ENCODE measurements at regions not wholly inside any gene's neighbourhood (a gene's known extent, or its start where the extent isn't known, plus 50 kb on each side); places are given as distances from the start of the nearest gene placed in this dataset.

DNA sequence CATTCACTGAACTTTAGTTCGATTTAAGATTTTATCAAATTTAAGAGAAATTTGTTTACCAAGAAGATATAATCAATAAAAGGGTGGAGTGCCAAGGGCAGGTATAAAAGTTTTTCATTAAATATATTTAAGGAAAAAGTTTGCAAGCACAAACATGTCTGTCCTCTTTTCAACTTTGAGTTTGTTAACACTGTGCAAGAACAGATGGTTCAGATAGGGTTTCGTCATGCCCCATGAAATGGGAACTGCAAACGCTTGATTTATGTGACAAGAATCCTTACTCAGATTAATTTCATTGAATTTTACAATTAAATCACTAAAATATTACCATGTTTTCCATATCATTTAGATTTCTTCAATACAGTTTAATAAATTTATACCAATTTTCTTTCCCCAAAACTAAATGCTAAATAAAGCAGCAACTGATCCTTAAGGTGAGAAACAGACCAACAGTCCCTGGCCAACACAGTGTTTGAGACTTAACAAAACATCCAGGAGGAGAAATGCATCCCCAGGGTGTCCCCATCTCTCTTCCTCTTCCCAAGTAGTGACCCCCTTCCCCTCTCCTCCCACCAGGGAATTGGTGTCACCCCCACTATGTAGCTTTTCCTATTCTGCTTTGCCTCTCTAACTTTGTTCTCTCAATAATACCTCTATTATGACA, 292.9 kb downstream of the LTN1 start (continued):
- no peak for TF ChIP-seq CHCHD3 (CRISPR knock-in tag; IDR thresholded peaks at IDR 0.05)
- no peak for TF ChIP-seq TOE1 (IDR thresholded peaks at IDR 0.05; ENCODE audit: borderline replicate concordance)
- TF ChIP-seq TOE1 (CRISPR knock-in tag; IDR thresholded peaks at IDR 0.05; ENCODE audit: borderline replicate concordance, low read depth), result no peak
- TF ChIP-seq, protein P1, sequence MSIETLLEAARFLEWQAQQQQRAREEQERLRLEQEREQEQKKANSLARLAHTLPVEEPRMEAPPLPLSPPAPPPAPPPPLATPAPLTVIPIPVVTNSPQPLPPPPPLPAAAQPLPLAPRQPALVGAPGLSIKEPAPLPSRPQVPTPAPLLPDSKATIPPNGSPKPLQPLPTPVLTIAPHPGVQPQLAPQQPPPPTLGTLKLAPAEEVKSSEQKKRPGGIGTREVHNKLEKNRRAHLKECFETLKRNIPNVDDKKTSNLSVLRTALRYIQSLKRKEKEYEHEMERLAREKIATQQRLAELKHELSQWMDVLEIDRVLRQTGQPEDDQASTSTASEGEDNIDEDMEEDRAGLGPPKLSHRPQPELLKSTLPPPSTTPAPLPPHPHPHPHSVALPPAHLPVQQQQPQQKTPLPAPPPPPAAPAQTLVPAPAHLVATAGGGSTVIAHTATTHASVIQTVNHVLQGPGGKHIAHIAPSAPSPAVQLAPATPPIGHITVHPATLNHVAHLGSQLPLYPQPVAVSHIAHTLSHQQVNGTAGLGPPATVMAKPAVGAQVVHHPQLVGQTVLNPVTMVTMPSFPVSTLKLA (conservative IDR thresholded peaks at IDR 0.05), result no peak
- TF ChIP-seq EGR1 (conservative IDR thresholded peaks at IDR 0.05), result no peak
- no peak for TF ChIP-seq ZBTB7A (IDR thresholded peaks at IDR 0.05; ENCODE audit: borderline replicate concordance, control insufficient read depth, low read depth, low read length)

DNA sequence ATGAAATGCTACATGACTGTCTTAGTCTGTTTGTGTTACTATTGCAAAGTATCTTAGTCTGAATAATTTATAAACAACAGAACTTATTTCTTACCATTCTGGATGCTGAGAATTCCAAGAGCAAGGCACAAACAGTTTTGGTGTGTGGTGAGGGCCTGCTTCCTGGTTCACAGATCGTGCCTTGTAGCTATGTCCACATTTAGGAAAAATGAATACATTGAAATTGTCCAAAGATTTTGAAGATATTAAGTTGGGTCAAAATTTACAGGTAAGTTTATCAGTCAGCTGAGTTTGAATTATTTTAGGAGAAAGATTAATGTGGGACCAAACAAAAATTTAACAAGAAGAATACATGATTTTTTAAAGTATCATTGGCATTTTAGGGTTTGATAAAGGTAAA, 293.5 kb downstream of the LTN1 start:
- BruUV-seq (replicated peaks), result no TSS peak
- Histone ChIP-seq H2AFZ (ENCODE audit: low read depth, low read length) (no peak overlapping the region), H3K9ac (ENCODE audit: insufficient read depth in 1 of 2, low read depth in 2 of 2, low read length in 2 of 2) (no peak overlapping the region), H3K27me3 (ENCODE audit: control insufficient read depth in 2 of 2, insufficient read depth in 2 of 2, low read length in 2 of 2) (no peaks in the 10 kb centered on the region), H3K9me3 (replicated peaks; ENCODE audit: control insufficient read depth, insufficient read depth, low read depth, low read length) (peaks cover 3% of the 10 kb centered on the region; the same call in 1 of the 2 replicates), H3K36me3 (ENCODE audit: control insufficient read depth, insufficient read depth, low read length) (no peaks in the 10 kb centered on the region), H3K4me3 (no peak overlapping the region), H3K79me2 (ENCODE audit: control insufficient read depth, insufficient read depth, low read length) (no peaks in the 10 kb centered on the region), H3K4me1 (replicated peaks in 1 of 2; ENCODE audit: control insufficient read depth in 2 of 2, insufficient read depth in 2 of 2, low read length in 2 of 2) (no peaks in the 10 kb centered on the region), H3K9me1 (ENCODE audit: control insufficient read depth, insufficient read depth, low read length) (no peaks in the 10 kb centered on the region), H4K20me1 (replicated peaks; ENCODE audit: control insufficient read depth, insufficient read depth, low read length) (no peaks in the 10 kb centered on the region), H3K4me2 (ENCODE audit: insufficient read depth, low read length) (no peak overlapping the region), H3K27ac (ENCODE audit: extremely low read depth, low read depth, low read length) (no peak overlapping the region)
- WGBS (ENCODE audit: insufficient coverage, low coverage, missing lambda C conversion rate), result 0% methylated on average over 1 of the region's 1 CpG
- FAIRE-seq (no peak), DNase-seq (ENCODE audit: extremely low read depth in 1 of 4, low spot score in 3 of 4) (no peak), ATAC-seq (no peak)
- ChIA-PET CTCF (ENCODE audit: low intra/inter-chr PET ratio) (no interaction called here), POLR2A (no interaction called here)
- in situ Hi-C loops (cut with MboI) (no loop called here), intact Hi-C loops (cut with micrococcal nuclease) (no loop called here)
- no peak for TF ChIP-seq MBD2 (IDR thresholded peaks at IDR 0.05; ENCODE audit: borderline replicate concordance, low read depth)
- TF ChIP-seq RNF2 (IDR thresholded peaks at IDR 0.05), result no peak
- no peak for TF ChIP-seq SNIP1 (IDR thresholded peaks at IDR 0.05; ENCODE audit: low read depth)
- TF ChIP-seq ZNF174 (CRISPR knock-in tag; IDR thresholded peaks at IDR 0.05), result no peak
- TF ChIP-seq, protein P2, sequence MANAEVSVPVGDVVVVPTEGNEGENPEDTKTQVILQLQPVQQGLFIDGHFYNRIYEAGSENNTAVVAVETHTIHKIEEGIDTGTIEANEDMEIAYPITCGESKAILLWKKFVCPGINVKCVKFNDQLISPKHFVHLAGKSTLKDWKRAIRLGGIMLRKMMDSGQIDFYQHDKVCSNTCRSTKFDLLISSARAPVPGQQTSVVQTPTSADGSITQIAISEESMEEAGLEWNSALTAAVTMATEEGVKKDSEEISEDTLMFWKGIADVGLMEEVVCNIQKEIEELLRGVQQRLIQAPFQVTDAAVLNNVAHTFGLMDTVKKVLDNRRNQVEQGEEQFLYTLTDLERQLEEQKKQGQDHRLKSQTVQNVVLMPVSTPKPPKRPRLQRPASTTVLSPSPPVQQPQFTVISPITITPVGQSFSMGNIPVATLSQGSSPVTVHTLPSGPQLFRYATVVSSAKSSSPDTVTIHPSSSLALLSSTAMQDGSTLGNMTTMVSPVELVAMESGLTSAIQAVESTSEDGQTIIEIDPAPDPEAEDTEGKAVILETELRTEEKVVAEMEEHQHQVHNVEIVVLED (CRISPR knock-in tag; IDR thresholded peaks at IDR 0.05), result no peak
- TF ChIP-seq FOXP1 (CRISPR knock-in tag; IDR thresholded peaks at IDR 0.05), result no peak
- TF ChIP-seq SNRNP70 (optimal IDR thresholded peaks at IDR 0.05; ENCODE audit: low read depth, low read length), result no peak
- TF ChIP-seq ZSCAN29 (IDR thresholded peaks at IDR 0.05), result no peak
- no peak for TF ChIP-seq RFX1 (IDR thresholded peaks at IDR 0.05)
- TF ChIP-seq, protein P3, sequence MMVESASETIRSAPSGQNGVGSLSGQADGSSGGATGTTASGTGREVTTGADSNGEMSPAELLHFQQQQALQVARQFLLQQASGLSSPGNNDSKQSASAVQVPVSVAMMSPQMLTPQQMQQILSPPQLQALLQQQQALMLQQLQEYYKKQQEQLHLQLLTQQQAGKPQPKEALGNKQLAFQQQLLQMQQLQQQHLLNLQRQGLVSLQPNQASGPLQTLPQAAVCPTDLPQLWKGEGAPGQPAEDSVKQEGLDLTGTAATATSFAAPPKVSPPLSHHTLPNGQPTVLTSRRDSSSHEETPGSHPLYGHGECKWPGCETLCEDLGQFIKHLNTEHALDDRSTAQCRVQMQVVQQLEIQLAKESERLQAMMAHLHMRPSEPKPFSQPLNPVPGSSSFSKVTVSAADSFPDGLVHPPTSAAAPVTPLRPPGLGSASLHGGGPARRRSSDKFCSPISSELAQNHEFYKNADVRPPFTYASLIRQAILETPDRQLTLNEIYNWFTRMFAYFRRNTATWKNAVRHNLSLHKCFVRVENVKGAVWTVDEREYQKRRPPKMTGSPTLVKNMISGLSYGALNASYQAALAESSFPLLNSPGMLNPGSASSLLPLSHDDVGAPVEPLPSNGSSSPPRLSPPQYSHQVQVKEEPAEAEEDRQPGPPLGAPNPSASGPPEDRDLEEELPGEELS (CRISPR knock-in tag; IDR thresholded peaks at IDR 0.05; ENCODE audit: borderline replicate concordance), result no peak
- TF ChIP-seq ZNF586 (CRISPR knock-in tag; conservative IDR thresholded peaks at IDR 0.05), result no peak
- TF ChIP-seq BDP1 (IDR thresholded peaks at IDR 0.05; ENCODE audit: insufficient read depth, insufficient read length), result no peak
